ENCODE measurements at regions not wholly inside any gene's neighbourhood (a gene's known extent, or its start where the extent isn't known, plus 50 kb on each side); places are given as distances from the start of the nearest gene placed in this dataset.

- TF ChIP-seq, protein P1, sequence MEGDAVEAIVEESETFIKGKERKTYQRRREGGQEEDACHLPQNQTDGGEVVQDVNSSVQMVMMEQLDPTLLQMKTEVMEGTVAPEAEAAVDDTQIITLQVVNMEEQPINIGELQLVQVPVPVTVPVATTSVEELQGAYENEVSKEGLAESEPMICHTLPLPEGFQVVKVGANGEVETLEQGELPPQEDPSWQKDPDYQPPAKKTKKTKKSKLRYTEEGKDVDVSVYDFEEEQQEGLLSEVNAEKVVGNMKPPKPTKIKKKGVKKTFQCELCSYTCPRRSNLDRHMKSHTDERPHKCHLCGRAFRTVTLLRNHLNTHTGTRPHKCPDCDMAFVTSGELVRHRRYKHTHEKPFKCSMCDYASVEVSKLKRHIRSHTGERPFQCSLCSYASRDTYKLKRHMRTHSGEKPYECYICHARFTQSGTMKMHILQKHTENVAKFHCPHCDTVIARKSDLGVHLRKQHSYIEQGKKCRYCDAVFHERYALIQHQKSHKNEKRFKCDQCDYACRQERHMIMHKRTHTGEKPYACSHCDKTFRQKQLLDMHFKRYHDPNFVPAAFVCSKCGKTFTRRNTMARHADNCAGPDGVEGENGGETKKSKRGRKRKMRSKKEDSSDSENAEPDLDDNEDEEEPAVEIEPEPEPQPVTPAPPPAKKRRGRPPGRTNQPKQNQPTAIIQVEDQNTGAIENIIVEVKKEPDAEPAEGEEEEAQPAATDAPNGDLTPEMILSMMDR (IDR thresholded peaks at IDR 0.05): no peak
- TF ChIP-seq EP300 (IDR thresholded peaks at IDR 0.05): no peak
These were observed 351.2 kb downstream of the CD83 start for GRCh38 chr6:14468647-14469321.
